ENCODE measurements at regions not wholly inside any gene's neighbourhood (a gene's known extent, or its start where the extent isn't known, plus 50 kb on each side); places are given as distances from the start of the nearest gene placed in this dataset.

GRCh38 chr4:142913461-142914030 lies 67.4 kb upstream of the INPP4B start:
- H3K9me3 ChIP-seq: no peaks in the 10 kb centered on the region
- DNase-seq (ENCODE audit: low spot score in 2 of 2): no peak
- no peak overlapping the region for H3K27ac ChIP-seq
- no peaks in the 10 kb centered on the region for H3K36me3 ChIP-seq
- H3K4me1 ChIP-seq: no peaks in the 10 kb centered on the region
- H3K4me3 ChIP-seq: no peak overlapping the region
- no peaks in the 10 kb centered on the region for H3K27me3 ChIP-seq
- TF ChIP-seq CTCF (IDR thresholded peaks at IDR 0.05): no peak
- no peak for TF ChIP-seq POLR2AphosphoS5 (IDR thresholded peaks at IDR 0.05)
- no peak for TF ChIP-seq POLR2A (IDR thresholded peaks at IDR 0.05)
- intact Hi-C loops (cut with DNase I; ENCODE audit: low total_unique reads): loop anchor here (5.0 kb wide), 1 partner anchor 34 kb away; no protein-coding TSS in a partner anchor

GRCh38 chr4:142917678-142918077 lies 71.6 kb upstream of the INPP4B start:
- intact Hi-C loops (cut with DNase I; ENCODE audit: low total_unique reads): no loop called here
- Histone ChIP-seq H3K4me3 (no peak overlapping the region), H3K9me3 (no peaks in the 10 kb centered on the region), H3K36me3 (no peaks in the 10 kb centered on the region), H3K27me3 (no peaks in the 10 kb centered on the region), H3K4me1 (no peaks in the 10 kb centered on the region), H3K27ac (no peak overlapping the region)
- TF ChIP-seq POLR2AphosphoS5 (IDR thresholded peaks at IDR 0.05) (no peak), CTCF (IDR thresholded peaks at IDR 0.05) (no peak), POLR2A (IDR thresholded peaks at IDR 0.05) (no peak)
- DNase-seq (ENCODE audit: low spot score in 2 of 2): no peak

- Histone ChIP-seq H3K9me3 (no peaks in the 10 kb centered on the region), H3K36me3 (no peaks in the 10 kb centered on the region), H3K4me3 (no peak overlapping the region), H3K27me3 (no peaks in the 10 kb centered on the region), H3K4me1 (no peaks in the 10 kb centered on the region), H3K27ac (no peak overlapping the region)
- TF ChIP-seq POLR2A (IDR thresholded peaks at IDR 0.05): no peak
- TF ChIP-seq CTCF (IDR thresholded peaks at IDR 0.05): no peak
- no peak for TF ChIP-seq POLR2AphosphoS5 (IDR thresholded peaks at IDR 0.05)
- DNase-seq (ENCODE audit: low spot score in 2 of 2): no peak
- intact Hi-C loops (cut with DNase I; ENCODE audit: low total_unique reads): no loop called here
These were observed 76.6 kb upstream of the INPP4B start for GRCh38 chr4:142922720-142923119.

GRCh38 chr4:142923619-142924018 lies 77.5 kb upstream of the INPP4B start:
- no peaks in the 10 kb centered on the region for H3K9me3 ChIP-seq
- TF ChIP-seq POLR2A (IDR thresholded peaks at IDR 0.05): no peak
- no peak overlapping the region for H3K4me3 ChIP-seq
- intact Hi-C loops (cut with DNase I; ENCODE audit: low total_unique reads): no loop called here
- no peaks in the 10 kb centered on the region for H3K4me1 ChIP-seq
- H3K27ac ChIP-seq: no peak overlapping the region
- DNase-seq (ENCODE audit: low spot score in 2 of 2): no peak
- H3K36me3 ChIP-seq: no peaks in the 10 kb centered on the region
- H3K27me3 ChIP-seq: no peaks in the 10 kb centered on the region

GRCh38 chr4:142925161-142925560 lies 79.1 kb upstream of the INPP4B start:
- Histone ChIP-seq H3K4me3 (no peak overlapping the region), H3K27me3 (no peaks in the 10 kb centered on the region), H3K9me3 (no peaks in the 10 kb centered on the region), H3K4me1 (no peaks in the 10 kb centered on the region), H3K36me3 (no peaks in the 10 kb centered on the region), H3K27ac (no peak overlapping the region)
- no peak for DNase-seq (ENCODE audit: low spot score in 2 of 2)
- TF ChIP-seq CTCF (IDR thresholded peaks at IDR 0.05): no peak
- intact Hi-C loops (cut with DNase I; ENCODE audit: low total_unique reads): no loop called here

GRCh38 chr4:142927721-142928120 lies 81.6 kb upstream of the INPP4B start:
- Histone ChIP-seq H3K27me3 (no peaks in the 10 kb centered on the region), H3K4me3 (no peak overlapping the region), H3K4me1 (no peaks in the 10 kb centered on the region), H3K9me3 (no peaks in the 10 kb centered on the region), H3K36me3 (no peaks in the 10 kb centered on the region), H3K27ac (no peak overlapping the region)
- intact Hi-C loops (cut with DNase I; ENCODE audit: low total_unique reads): no loop called here
- no peak for DNase-seq (ENCODE audit: low spot score in 2 of 2)
- TF ChIP-seq CTCF (IDR thresholded peaks at IDR 0.05) (no peak), POLR2AphosphoS5 (IDR thresholded peaks at IDR 0.05) (no peak), POLR2A (IDR thresholded peaks at IDR 0.05) (no peak)

All from breast epithelium (tissue), 4 donors.